ENCODE measurements at regions not wholly inside any gene's neighbourhood (a gene's known extent, or its start where the extent isn't known, plus 50 kb on each side); places are given as distances from the start of the nearest gene placed in this dataset.
"Not testable (repeated sequence)": the region's sequence is repeated elsewhere in the genome, so short reads cannot be mapped to it uniquely, and the experiment has no call there.

DNA sequence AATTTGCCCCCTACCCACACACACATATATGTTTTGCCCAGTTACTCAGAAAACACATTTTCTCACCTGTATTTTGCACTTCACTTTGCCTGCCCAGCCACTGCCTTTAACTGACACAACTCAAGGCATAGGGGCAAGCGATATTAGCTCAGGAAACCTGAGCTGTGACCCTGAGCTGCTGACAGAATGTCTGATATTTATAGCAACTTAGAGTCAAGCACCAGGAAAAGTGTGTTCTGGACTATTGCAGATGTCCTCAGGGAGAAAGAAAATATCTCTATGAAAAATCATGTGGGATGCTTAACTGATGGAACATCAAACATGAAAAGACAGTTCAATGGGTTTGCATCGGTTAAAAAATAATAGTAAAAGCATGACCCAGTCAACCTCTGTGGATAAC lies 63.9 kb upstream of the SLC35C1 start:
- Mint-ChIP-seq H3K4me3 (no peak overlapping the region), H3K27ac (no peak overlapping the region), H3K9me3 (peaks cover 12% of the 10 kb centered on the region), H3K4me1 (peaks cover 20% of the 10 kb centered on the region), H3K36me3 (no peaks in the 10 kb centered on the region), H3K27me3 (ENCODE audit: insufficient read depth, low read depth) (peaks cover 10% of the 10 kb centered on the region)
- H3K9me3 ChIP-seq (ENCODE audit: low read depth): no peaks in the 10 kb centered on the region
- no peak overlapping the region for H2AFZ ChIP-seq (replicated peaks)
- H4K20me1 ChIP-seq (ENCODE audit: low read depth): no peaks in the 10 kb centered on the region
- H3K4me2 ChIP-seq: no peak overlapping the region
- H3K27ac ChIP-seq: no peak overlapping the region
- DNase-seq (ENCODE audit: low spot score): no peak
- no peaks in the 10 kb centered on the region for H3F3A ChIP-seq (ENCODE audit: low read depth)
- no peaks in the 10 kb centered on the region for H3K4me1 ChIP-seq
- H3K79me2 ChIP-seq (ENCODE audit: low read depth): no peaks in the 10 kb centered on the region
- TF ChIP-seq EZH2phosphoT487 (IDR thresholded peaks at IDR 0.05) (no peak), EZH2 (IDR thresholded peaks at IDR 0.05) (no peak)
- no peak overlapping the region for H3K9ac ChIP-seq
- H3K36me3 ChIP-seq: no peaks in the 10 kb centered on the region
- no peak overlapping the region for H3K4me3 ChIP-seq
- H3K27me3 ChIP-seq: no peaks in the 10 kb centered on the region

- no peaks in the 10 kb centered on the region for H3K9me3 ChIP-seq (ENCODE audit: low read depth)
- H3K4me1 ChIP-seq: no peaks in the 10 kb centered on the region
- H3K36me3 ChIP-seq: no peaks in the 10 kb centered on the region
- no peak overlapping the region for H2AFZ ChIP-seq (replicated peaks)
- H3K27ac Mint-ChIP-seq: no peak overlapping the region
- no peak for TF ChIP-seq EZH2 (IDR thresholded peaks at IDR 0.05)
- TF ChIP-seq, protein P1, sequence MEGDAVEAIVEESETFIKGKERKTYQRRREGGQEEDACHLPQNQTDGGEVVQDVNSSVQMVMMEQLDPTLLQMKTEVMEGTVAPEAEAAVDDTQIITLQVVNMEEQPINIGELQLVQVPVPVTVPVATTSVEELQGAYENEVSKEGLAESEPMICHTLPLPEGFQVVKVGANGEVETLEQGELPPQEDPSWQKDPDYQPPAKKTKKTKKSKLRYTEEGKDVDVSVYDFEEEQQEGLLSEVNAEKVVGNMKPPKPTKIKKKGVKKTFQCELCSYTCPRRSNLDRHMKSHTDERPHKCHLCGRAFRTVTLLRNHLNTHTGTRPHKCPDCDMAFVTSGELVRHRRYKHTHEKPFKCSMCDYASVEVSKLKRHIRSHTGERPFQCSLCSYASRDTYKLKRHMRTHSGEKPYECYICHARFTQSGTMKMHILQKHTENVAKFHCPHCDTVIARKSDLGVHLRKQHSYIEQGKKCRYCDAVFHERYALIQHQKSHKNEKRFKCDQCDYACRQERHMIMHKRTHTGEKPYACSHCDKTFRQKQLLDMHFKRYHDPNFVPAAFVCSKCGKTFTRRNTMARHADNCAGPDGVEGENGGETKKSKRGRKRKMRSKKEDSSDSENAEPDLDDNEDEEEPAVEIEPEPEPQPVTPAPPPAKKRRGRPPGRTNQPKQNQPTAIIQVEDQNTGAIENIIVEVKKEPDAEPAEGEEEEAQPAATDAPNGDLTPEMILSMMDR (IDR thresholded peaks at IDR 0.05): no peak
- TF ChIP-seq EZH2phosphoT487 (IDR thresholded peaks at IDR 0.05): no peak
- H3K4me2 ChIP-seq: no peak overlapping the region
- peaks cover 26% of the 10 kb centered on the region for H3K4me1 Mint-ChIP-seq
- H3K27me3 ChIP-seq: peaks cover 5% of the 10 kb centered on the region
- no peak overlapping the region for H3K27ac ChIP-seq
- no peaks in the 10 kb centered on the region for H3K36me3 Mint-ChIP-seq
- no peak for DNase-seq (ENCODE audit: low spot score)
- H3K9ac ChIP-seq: no peak overlapping the region
- H3K27me3 Mint-ChIP-seq (ENCODE audit: insufficient read depth, low read depth): peaks cover 15% of the 10 kb centered on the region
- no peak overlapping the region for H3K4me3 ChIP-seq
- H3K4me3 Mint-ChIP-seq: no peak overlapping the region
- no peaks in the 10 kb centered on the region for H3K79me2 ChIP-seq (ENCODE audit: low read depth)
- no peaks in the 10 kb centered on the region for H3F3A ChIP-seq (ENCODE audit: low read depth)
- H4K20me1 ChIP-seq (ENCODE audit: low read depth): no peaks in the 10 kb centered on the region
- peaks cover 13% of the 10 kb centered on the region for H3K9me3 Mint-ChIP-seq
These were observed 65.1 kb upstream of the SLC35C1 start for GRCh38 chr11:45739866-45740265.

DNA sequence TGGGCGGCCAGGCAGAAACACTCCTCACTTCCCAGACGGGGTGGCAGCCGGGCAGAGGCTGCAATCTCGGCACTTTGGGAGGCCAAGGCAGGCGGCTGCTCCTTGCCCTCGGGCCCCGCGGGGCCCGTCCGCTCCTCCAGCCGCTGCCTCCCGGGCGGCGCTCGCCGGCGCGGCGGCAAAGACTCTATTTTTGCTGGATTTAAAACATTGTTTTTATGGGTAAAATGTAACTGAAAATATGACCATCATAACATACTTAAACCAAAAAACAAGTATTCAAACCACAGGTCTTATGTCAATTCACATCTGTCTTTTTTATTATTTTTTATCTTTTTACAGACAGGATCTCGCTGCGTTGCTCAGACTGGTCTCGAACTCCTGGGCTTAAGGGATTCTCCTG lies 65.9 kb upstream of the SLC35C1 start:
- H3K27me3 Mint-ChIP-seq (ENCODE audit: insufficient read depth, low read depth): peaks cover 15% of the 10 kb centered on the region

GRCh38 chr11:45738194-45738593 lies 66.8 kb upstream of the SLC35C1 start:
- H3K9me3 ChIP-seq (ENCODE audit: low read depth); H3K4me3 ChIP-seq; H3K4me1 ChIP-seq; H3K36me3 ChIP-seq; H3K4me3 Mint-ChIP-seq; H2AFZ ChIP-seq (replicated peaks); H3F3A ChIP-seq (ENCODE audit: low read depth); DNase-seq (ENCODE audit: low spot score); H3K79me2 ChIP-seq (ENCODE audit: low read depth); H3K4me2 ChIP-seq; H3K9ac ChIP-seq; H3K36me3 Mint-ChIP-seq; H3K27ac Mint-ChIP-seq; H4K20me1 ChIP-seq (ENCODE audit: low read depth); H3K27ac ChIP-seq: not testable (repeated sequence)
- Mint-ChIP-seq H3K27me3 (ENCODE audit: insufficient read depth, low read depth) (peaks cover 17% of the 10 kb centered on the region), H3K9me3 (peaks cover 16% of the 10 kb centered on the region), H3K4me1 (peaks cover 15% of the 10 kb centered on the region)
- peaks cover 17% of the 10 kb centered on the region for H3K27me3 ChIP-seq

More for the DNA sequence above, 65.9 kb upstream of the SLC35C1 start:
- not testable (repeated sequence) for H3K4me3 Mint-ChIP-seq; H3K9ac ChIP-seq; H3K79me2 ChIP-seq (ENCODE audit: low read depth); H2AFZ ChIP-seq (replicated peaks); H3K4me1 ChIP-seq; DNase-seq (ENCODE audit: low spot score); H3K36me3 Mint-ChIP-seq; H3K36me3 ChIP-seq; H3K27ac Mint-ChIP-seq; H3F3A ChIP-seq (ENCODE audit: low read depth); H3K4me2 ChIP-seq; H4K20me1 ChIP-seq (ENCODE audit: low read depth); H3K27ac ChIP-seq; H3K4me3 ChIP-seq; H3K9me3 ChIP-seq (ENCODE audit: low read depth)
- peaks cover 21% of the 10 kb centered on the region for H3K4me1 Mint-ChIP-seq
- peaks cover 16% of the 10 kb centered on the region for H3K9me3 Mint-ChIP-seq
- peaks cover 12% of the 10 kb centered on the region for H3K27me3 ChIP-seq

- no peak overlapping the region for H3K27ac Mint-ChIP-seq
- no peak overlapping the region for H3K4me2 ChIP-seq
- H4K20me1 ChIP-seq (ENCODE audit: low read depth): no peaks in the 10 kb centered on the region
These were observed 67.9 kb upstream of the SLC35C1 start for GRCh38 chr11:45737056-45737455.

More at GRCh38 chr11:45737056-45737455, 67.9 kb upstream of the SLC35C1 start:
- peaks cover 15% of the 10 kb centered on the region for H3K4me1 Mint-ChIP-seq
- H3K9ac ChIP-seq: no peak overlapping the region
- H3K27me3 Mint-ChIP-seq (ENCODE audit: insufficient read depth, low read depth): peaks cover 17% of the 10 kb centered on the region
- peaks cover 16% of the 10 kb centered on the region for H3K9me3 Mint-ChIP-seq
- H3K4me3 ChIP-seq: no peak overlapping the region
- no peak for TF ChIP-seq EZH2 (IDR thresholded peaks at IDR 0.05)
- TF ChIP-seq, protein P1 (IDR thresholded peaks at IDR 0.05): no peak
- no peak for TF ChIP-seq EZH2phosphoT487 (IDR thresholded peaks at IDR 0.05)
- H3K36me3 ChIP-seq: no peaks in the 10 kb centered on the region
- H3K36me3 Mint-ChIP-seq: no peaks in the 10 kb centered on the region
- H3K9me3 ChIP-seq (ENCODE audit: low read depth): no peaks in the 10 kb centered on the region
- peaks cover 6% of the 10 kb centered on the region for H3F3A ChIP-seq (ENCODE audit: low read depth)
- no peak overlapping the region for H3K27ac ChIP-seq
- no peak overlapping the region for H2AFZ ChIP-seq (replicated peaks)
- DNase-seq (ENCODE audit: low spot score): no peak
- H3K79me2 ChIP-seq (ENCODE audit: low read depth): no peaks in the 10 kb centered on the region
- peaks cover 17% of the 10 kb centered on the region for H3K27me3 ChIP-seq
- H3K4me3 Mint-ChIP-seq: no peak overlapping the region
- H3K4me1 ChIP-seq: peaks cover 10% of the 10 kb centered on the region
